GM12874 (cell line): ENCODE measurements at regions not wholly inside any gene's neighbourhood (a gene's known extent, or its start where the extent isn't known, plus 50 kb on each side); places are given as distances from the start of the nearest gene placed in this dataset.

Source experiments
- TF ChIP-seq, protein P1 (sequence below): IDR thresholded peaks from 2 replicates; pipeline ENCODE4 v1.5.1; 2011; ENCODE audit warnings: low read depth, mild to moderate bottlenecking, control low read depth, low read length, moderate library complexity; ENCODE audit not compliant: insufficient read depth

DNA sequence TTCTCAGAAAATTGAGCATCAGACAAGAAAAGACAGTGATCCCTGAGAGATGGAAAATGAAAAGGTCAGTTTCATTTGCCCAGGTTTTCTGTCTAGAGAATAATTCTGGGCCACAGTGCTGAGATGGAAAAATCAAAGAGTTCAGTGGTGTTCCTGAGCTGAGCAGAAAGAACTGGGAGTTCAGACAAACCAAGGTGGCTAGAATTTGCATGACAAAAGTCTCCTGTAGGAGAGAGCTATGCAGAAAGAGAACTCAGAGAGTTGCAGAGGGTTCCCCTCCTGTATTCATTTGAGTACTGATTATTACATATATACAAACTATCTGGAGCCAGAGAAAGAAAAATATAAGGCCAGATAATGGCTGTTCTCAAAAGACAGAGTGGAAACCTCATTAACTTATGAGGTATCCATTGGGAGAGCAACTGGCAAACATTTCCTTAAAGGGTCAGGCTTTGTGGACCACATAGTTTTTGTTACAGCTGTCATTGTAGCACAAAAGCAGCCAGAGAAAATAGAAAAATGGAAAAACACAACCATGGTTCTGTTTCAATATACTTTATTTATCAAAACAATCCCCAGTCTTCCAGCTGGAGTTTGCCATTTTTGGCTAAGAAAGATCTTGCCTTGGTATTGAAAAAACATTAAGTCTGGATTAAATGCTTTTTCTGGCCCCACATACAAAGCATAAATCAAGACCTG is 1004.1 kb downstream of the TBL1XR1 start:
- TF ChIP-seq, protein P1, sequence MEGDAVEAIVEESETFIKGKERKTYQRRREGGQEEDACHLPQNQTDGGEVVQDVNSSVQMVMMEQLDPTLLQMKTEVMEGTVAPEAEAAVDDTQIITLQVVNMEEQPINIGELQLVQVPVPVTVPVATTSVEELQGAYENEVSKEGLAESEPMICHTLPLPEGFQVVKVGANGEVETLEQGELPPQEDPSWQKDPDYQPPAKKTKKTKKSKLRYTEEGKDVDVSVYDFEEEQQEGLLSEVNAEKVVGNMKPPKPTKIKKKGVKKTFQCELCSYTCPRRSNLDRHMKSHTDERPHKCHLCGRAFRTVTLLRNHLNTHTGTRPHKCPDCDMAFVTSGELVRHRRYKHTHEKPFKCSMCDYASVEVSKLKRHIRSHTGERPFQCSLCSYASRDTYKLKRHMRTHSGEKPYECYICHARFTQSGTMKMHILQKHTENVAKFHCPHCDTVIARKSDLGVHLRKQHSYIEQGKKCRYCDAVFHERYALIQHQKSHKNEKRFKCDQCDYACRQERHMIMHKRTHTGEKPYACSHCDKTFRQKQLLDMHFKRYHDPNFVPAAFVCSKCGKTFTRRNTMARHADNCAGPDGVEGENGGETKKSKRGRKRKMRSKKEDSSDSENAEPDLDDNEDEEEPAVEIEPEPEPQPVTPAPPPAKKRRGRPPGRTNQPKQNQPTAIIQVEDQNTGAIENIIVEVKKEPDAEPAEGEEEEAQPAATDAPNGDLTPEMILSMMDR = no peak

DNA sequence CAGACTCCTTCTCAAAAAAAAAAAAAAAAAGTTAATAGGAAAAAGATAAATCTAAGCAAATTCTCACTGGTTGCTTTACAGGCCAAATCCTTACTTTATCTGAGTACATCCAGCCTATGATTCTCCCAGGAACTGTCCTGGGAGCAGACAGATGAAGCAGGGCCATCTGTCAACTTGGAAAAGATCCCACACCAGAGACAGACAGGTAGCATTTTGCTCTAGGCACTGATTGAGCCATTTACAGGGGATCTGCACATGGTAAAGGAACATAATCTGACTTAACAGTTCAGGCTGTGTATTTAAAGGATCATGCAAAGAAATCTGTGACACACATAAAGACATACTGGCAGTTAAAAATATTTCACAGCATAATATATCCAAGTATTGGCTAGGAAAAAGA is 1006.5 kb downstream of the TBL1XR1 start:
- TF ChIP-seq, protein P1 = no peak

DNA sequence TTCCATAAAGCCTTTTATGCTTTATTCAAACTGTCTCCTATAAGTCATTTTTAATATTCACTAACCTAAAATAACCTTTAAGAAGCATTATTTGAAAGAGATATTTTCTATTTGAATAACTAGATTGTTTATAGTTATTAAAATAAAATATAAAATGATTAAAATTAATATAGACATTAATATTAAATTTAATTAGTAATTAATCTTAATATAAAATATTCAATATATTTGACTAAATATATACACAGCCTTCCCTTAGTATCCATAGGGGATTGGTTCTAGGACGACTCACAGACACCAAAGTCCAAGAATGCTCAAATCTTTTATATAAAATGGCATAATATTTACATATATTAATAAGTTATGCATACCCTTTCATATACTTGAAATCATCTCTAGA is 1014.1 kb downstream of the TBL1XR1 start:
- TF ChIP-seq, protein P1 = no peak

DNA sequence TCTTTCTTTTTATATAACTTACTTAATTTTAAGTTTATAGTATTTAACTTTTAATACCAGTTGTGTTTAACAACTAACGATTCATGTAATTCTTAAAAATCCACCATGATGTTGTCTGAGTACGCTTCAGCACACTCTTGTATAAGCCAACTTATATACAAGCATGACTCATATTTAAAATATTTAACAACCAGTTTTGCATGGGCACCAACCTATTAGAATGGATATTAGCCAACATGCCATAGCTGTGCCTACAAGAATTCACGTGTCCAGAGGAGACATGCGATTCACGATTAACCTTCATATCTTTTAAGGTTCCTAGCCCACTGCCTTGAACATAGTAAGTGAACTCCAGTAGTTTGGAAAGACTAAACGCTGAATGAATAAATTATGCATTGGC is 1023.2 kb downstream of the TBL1XR1 start:
- TF ChIP-seq, protein P1 = no peak

DNA sequence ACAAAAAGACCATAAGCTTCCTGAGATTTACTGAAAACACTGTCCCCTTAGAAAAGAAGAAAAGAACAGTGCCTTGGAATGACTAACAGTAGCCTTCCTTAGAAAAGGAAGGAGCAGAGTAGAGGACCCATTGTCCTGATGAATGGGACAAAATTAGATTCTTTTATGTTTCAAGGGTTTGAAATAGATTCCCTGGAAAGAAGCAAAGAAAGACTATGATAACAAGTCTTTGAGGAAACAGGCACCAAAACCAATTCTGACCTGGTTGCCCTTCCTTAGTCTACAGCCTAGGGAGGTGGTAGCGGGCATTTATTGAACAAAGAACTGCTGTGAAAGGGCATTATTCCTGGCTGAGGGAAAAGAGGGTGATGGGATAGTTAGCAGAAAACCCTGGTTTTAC is 1024.8 kb downstream of the TBL1XR1 start:
- TF ChIP-seq, protein P1 = no peak

DNA sequence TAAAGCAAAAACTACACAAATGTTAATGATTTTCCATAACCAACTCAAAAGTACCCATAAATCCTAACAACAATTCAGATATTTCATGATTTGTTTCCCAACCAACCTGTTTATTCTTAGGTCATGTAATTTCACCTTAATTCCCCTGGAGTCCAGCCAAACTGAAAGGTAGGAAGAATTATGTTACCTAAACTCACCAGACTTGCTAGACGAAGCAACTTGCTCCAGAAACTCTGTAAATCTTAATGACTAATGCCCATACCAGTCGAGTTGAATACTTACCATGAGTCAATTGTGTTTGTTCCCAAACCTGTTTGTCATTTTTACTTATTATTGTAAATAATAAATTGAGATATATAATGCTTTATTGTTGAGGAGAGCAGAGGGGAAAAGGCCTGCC is 1030.0 kb downstream of the TBL1XR1 start:
- TF ChIP-seq, protein P1 = no peak

DNA sequence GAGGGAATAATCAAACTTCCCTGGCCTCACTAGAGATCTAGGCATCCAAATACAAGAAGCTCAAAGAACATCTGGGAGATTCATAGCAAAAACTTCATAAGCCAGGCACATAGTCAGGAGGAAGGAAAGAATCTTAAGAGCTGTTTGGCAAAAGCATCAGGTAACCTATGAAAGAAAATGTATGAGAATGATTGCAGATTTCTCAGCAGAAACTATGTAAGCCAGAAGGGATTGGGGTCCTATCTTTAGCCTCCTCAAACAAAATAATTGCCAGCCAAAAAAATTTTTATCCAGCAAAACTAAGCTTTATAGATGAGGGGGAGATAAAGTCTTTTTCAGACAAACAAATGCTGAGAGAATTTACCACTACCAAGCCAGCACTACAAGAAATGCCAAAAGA is 1036.3 kb downstream of the TBL1XR1 start:
- TF ChIP-seq, protein P1 = no peak
